GM19452 (cell line): ENCODE measurements at regions not wholly inside any gene's neighbourhood (a gene's known extent, or its start where the extent isn't known, plus 50 kb on each side); places are given as distances from the start of the nearest gene placed in this dataset.

ENCODE experiments used
- ATAC-seq: cut with Tn5 transposase; IDR thresholded peaks from one replicate; pipeline ENCODE4 v1.9.1; 2021; ENCODE audit not compliant: unreplicated experiment

- ATAC-seq = no peak
Observed at GRCh38 chr21:38654580-38654979, 151.1 kb upstream of the ETS2 start.

- ATAC-seq = no peak
Observed at GRCh38 chr21:38658511-38658910, 147.2 kb upstream of the ETS2 start.

GRCh38 chr21:38659936-38660332 lies 145.8 kb upstream of the ETS2 start:
- no peak for ATAC-seq

GRCh38 chr21:38660333-38661196 lies 145.2 kb upstream of the ETS2 start:
- ATAC-seq = no peak

- ATAC-seq = no peak
Observed at GRCh38 chr21:38661197-38661871, 144.4 kb upstream of the ETS2 start.

- ATAC-seq = no peak
Observed at GRCh38 chr21:38661889-38662568, 143.7 kb upstream of the ETS2 start.

- no peak for ATAC-seq
Observed at GRCh38 chr21:38663282-38663681, 142.4 kb upstream of the ETS2 start.

GRCh38 chr21:38664315-38664714 lies 141.4 kb upstream of the ETS2 start:
- ATAC-seq = no peak

- no peak for ATAC-seq
Observed at GRCh38 chr21:38664841-38665240, 140.9 kb upstream of the ETS2 start.

GRCh38 chr21:38667291-38667870 lies 138.3 kb upstream of the ETS2 start:
- no peak for ATAC-seq

- no peak for ATAC-seq
Observed at GRCh38 chr21:38668067-38668466, 137.7 kb upstream of the ETS2 start.

- no peak for ATAC-seq
Observed at GRCh38 chr21:38668541-38668940, 137.2 kb upstream of the ETS2 start.

- no peak for ATAC-seq
Observed at GRCh38 chr21:38669186-38669585, 136.5 kb upstream of the ETS2 start.

- no peak for ATAC-seq
Observed at GRCh38 chr21:38670861-38671260, 134.9 kb upstream of the ETS2 start.

GRCh38 chr21:38671773-38672172 lies 134.0 kb upstream of the ETS2 start:
- ATAC-seq = no peak

- ATAC-seq = no peak
Observed at GRCh38 chr21:38675182-38675824, 130.4 kb upstream of the ETS2 start.

GRCh38 chr21:38678827-38679226 lies 126.9 kb upstream of the ETS2 start:
- no peak for ATAC-seq

- peak; percentile 71 for ATAC-seq
Observed at GRCh38 chr21:38679534-38679933, 126.2 kb upstream of the ETS2 start.

GRCh38 chr21:38680401-38680800 lies 125.3 kb upstream of the ETS2 start:
- no peak for ATAC-seq

GRCh38 chr21:38683222-38683621 lies 122.5 kb upstream of the ETS2 start:
- no peak for ATAC-seq

GRCh38 chr21:38688068-38688467 lies 117.7 kb upstream of the ETS2 start:
- ATAC-seq = no peak
